ENCODE measurements at regions not wholly inside any gene's neighbourhood (a gene's known extent, or its start where the extent isn't known, plus 50 kb on each side); places are given as distances from the start of the nearest gene placed in this dataset.

- no peak for DNase-seq
Measured at GRCh38 chr2:6359964-6360363, 505.7 kb downstream of the CMPK2 start.

GRCh38 chr2:6362671-6363450, 502.8 kb downstream of the CMPK2 start:
- no peak for DNase-seq

GRCh38 chr2:6368281-6368680, 497.4 kb downstream of the CMPK2 start:
- DNase-seq = no peak

- no peak for DNase-seq
Measured at GRCh38 chr2:6369266-6369665, 496.4 kb downstream of the CMPK2 start.

- DNase-seq = no peak
Measured at GRCh38 chr2:6370753-6371551, 494.8 kb downstream of the CMPK2 start.

- DNase-seq = no peak
Measured at GRCh38 chr2:6372317-6372901, 493.3 kb downstream of the CMPK2 start.

- no peak for DNase-seq
Measured at GRCh38 chr2:6381326-6381725, 484.4 kb downstream of the CMPK2 start.

GRCh38 chr2:6384341-6384740, 481.4 kb downstream of the CMPK2 start:
- no peak for DNase-seq

- no peak for DNase-seq
Measured at GRCh38 chr2:6392354-6392753, 473.4 kb downstream of the CMPK2 start.

- no peak for DNase-seq
Measured at GRCh38 chr2:6392966-6393365, 472.7 kb downstream of the CMPK2 start.

- no peak for DNase-seq
Measured at GRCh38 chr2:6393819-6394218, 471.9 kb downstream of the CMPK2 start.

GRCh38 chr2:6394276-6394675, 471.4 kb downstream of the CMPK2 start:
- no peak for DNase-seq

- no peak for DNase-seq
Measured at GRCh38 chr2:6398421-6398820, 467.3 kb downstream of the CMPK2 start.

GRCh38 chr2:6401301-6401700, 464.4 kb downstream of the CMPK2 start:
- no peak for DNase-seq

- DNase-seq = no peak
Measured at GRCh38 chr2:6408057-6408456, 457.6 kb downstream of the CMPK2 start.

- DNase-seq = no peak
Measured at GRCh38 chr2:6410313-6410712, 455.4 kb downstream of the CMPK2 start.

- DNase-seq = no peak
Measured at GRCh38 chr2:6412533-6413091, 453.1 kb downstream of the CMPK2 start.

GRCh38 chr2:6417050-6417449, 448.7 kb downstream of the CMPK2 start:
- DNase-seq = no peak

GRCh38 chr2:6418291-6418690, 447.4 kb downstream of the CMPK2 start:
- no peak for DNase-seq

- no peak for DNase-seq
Measured at GRCh38 chr2:6421138-6421730, 444.5 kb downstream of the CMPK2 start.

GRCh38 chr2:6421888-6422287, 443.8 kb downstream of the CMPK2 start:
- DNase-seq = no peak

- DNase-seq = no peak
Measured at GRCh38 chr2:6423157-6423556, 442.6 kb downstream of the CMPK2 start.

- DNase-seq = no peak
Measured at GRCh38 chr2:6423944-6424343, 441.8 kb downstream of the CMPK2 start.
